ENCODE measurements at regions not wholly inside any gene's neighbourhood (a gene's known extent, or its start where the extent isn't known, plus 50 kb on each side); places are given as distances from the start of the nearest gene placed in this dataset.

DNA sequence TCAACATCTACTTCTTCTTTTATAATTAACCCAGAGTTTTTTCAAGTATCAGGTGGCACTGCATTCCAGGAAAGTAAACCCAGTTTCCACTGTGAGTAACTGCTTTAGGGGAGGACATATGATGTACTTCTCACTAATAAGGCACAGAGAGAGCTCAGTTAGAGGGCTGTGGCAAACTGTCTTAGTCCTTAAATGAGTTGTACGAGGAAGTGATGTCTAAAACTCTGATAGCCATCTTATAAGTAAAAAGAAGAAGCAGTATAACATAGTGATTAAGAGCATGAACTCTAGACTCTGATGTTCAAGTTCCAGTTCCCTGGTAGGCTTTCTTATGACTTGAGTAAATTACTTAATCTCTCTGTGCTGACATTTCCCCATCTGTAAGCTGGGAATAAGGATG is 58.7 kb upstream of the PTGS2 start:
- TF ChIP-seq, protein P1, sequence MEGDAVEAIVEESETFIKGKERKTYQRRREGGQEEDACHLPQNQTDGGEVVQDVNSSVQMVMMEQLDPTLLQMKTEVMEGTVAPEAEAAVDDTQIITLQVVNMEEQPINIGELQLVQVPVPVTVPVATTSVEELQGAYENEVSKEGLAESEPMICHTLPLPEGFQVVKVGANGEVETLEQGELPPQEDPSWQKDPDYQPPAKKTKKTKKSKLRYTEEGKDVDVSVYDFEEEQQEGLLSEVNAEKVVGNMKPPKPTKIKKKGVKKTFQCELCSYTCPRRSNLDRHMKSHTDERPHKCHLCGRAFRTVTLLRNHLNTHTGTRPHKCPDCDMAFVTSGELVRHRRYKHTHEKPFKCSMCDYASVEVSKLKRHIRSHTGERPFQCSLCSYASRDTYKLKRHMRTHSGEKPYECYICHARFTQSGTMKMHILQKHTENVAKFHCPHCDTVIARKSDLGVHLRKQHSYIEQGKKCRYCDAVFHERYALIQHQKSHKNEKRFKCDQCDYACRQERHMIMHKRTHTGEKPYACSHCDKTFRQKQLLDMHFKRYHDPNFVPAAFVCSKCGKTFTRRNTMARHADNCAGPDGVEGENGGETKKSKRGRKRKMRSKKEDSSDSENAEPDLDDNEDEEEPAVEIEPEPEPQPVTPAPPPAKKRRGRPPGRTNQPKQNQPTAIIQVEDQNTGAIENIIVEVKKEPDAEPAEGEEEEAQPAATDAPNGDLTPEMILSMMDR (conservative IDR thresholded peaks at IDR 0.05; ENCODE audit: low read depth, low read length) = no peak
- no peak for TF ChIP-seq CEBPB (IDR thresholded peaks at IDR 0.05; ENCODE audit: low read depth, low read length)
- no peak for TF ChIP-seq RCOR1 (IDR thresholded peaks at IDR 0.05; ENCODE audit: insufficient replicate concordance, low read length)
